HK-2 (cell line): ENCODE measurements at regions not wholly inside any gene's neighbourhood (a gene's known extent, or its start where the extent isn't known, plus 50 kb on each side); places are given as distances from the start of the nearest gene placed in this dataset.
"Not testable (repeated sequence)": the region's sequence is repeated elsewhere in the genome, so short reads cannot be mapped to it uniquely, and the experiment has no call there.

Source experiments
- DNase-seq: peaks from one replicate; pipeline ENCODE4 v3.0.0-alpha.2; 2018; ENCODE audit not compliant: unreplicated experiment

GRCh38 chr12:34303091-34303870 lies 281.0 kb downstream of the ALG10 start:
- no peak for DNase-seq

GRCh38 chr12:34304001-34304400 lies 281.7 kb downstream of the ALG10 start:
- DNase-seq, result no peak

- DNase-seq, result no peak
Observed at GRCh38 chr12:34304546-34304945, 282.2 kb downstream of the ALG10 start.

- no peak for DNase-seq
Observed at GRCh38 chr12:34305176-34305575, 282.9 kb downstream of the ALG10 start.

GRCh38 chr12:34306133-34306830 lies 284.0 kb downstream of the ALG10 start:
- no peak for DNase-seq

GRCh38 chr12:34309806-34310804 lies 287.8 kb downstream of the ALG10 start:
- not testable (repeated sequence) for DNase-seq

GRCh38 chr12:34311337-34311736 lies 289.0 kb downstream of the ALG10 start:
- no peak for DNase-seq

- DNase-seq, result no peak
Observed at GRCh38 chr12:34327671-34328070, 305.4 kb downstream of the ALG10 start.

GRCh38 chr12:34333337-34333736 lies 311.0 kb downstream of the ALG10 start:
- DNase-seq, result no peak

GRCh38 chr12:34334538-34334937 lies 312.2 kb downstream of the ALG10 start:
- no peak for DNase-seq

- DNase-seq, result no peak
Observed at GRCh38 chr12:34334953-34335743, 312.9 kb downstream of the ALG10 start.

- DNase-seq, result no peak
Observed at GRCh38 chr12:34335819-34336262, 313.5 kb downstream of the ALG10 start.

- DNase-seq, result no peak
Observed at GRCh38 chr12:34336619-34337465, 314.5 kb downstream of the ALG10 start.

- no peak for DNase-seq
Observed at GRCh38 chr12:34338751-34339150, 316.5 kb downstream of the ALG10 start.

- no peak for DNase-seq
Observed at GRCh38 chr12:34339922-34340321, 317.6 kb downstream of the ALG10 start.

GRCh38 chr12:34340534-34341361 lies 318.5 kb downstream of the ALG10 start:
- DNase-seq, result no peak

GRCh38 chr12:34341362-34341733 lies 319.1 kb downstream of the ALG10 start:
- no peak for DNase-seq

- DNase-seq, result no peak
Observed at GRCh38 chr12:34342048-34342447, 319.8 kb downstream of the ALG10 start.

GRCh38 chr12:34343345-34343744 lies 321.0 kb downstream of the ALG10 start:
- DNase-seq, result no peak
